HG02623 (cell line): ENCODE measurements at regions not wholly inside any gene's neighbourhood (a gene's known extent, or its start where the extent isn't known, plus 50 kb on each side); places are given as distances from the start of the nearest gene placed in this dataset.
"Not testable (repeated sequence)": the region's sequence is repeated elsewhere in the genome, so short reads cannot be mapped to it uniquely, and the experiment has no call there.

Experiments used
- ATAC-seq: cut with Tn5 transposase; IDR thresholded peaks from one replicate; pipeline ENCODE4 v1.9.1; 2021; ENCODE audit warnings: moderate library complexity; ENCODE audit not compliant: unreplicated experiment

- not testable (repeated sequence) for ATAC-seq
Measured at GRCh38 chr13:18322821-18323220, 858.8 kb downstream of the TUBA3C start.

DNA sequence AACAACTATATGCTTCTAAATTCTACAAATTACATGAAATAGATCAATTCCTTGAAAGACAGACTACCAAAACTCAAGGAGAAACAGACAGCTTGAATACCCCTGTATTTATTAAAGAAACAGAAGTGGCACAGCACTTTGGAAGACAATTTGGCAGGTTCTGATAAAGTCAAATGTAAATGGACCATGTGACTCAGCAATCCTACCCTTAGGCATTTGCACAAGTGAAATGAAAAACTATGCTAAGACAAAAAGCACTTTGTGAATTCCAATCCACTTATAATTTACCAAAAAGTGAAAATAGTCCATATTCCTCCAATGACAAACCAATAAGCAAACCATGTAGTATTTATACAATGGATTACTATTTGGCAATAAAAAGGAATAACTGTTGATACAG lies 862.0 kb downstream of the TUBA3C start:
- not testable (repeated sequence) for ATAC-seq

- ATAC-seq = not testable (repeated sequence)
Measured at GRCh38 chr13:18303240-18303813, 878.3 kb downstream of the TUBA3C start.

- ATAC-seq = not testable (repeated sequence)
Measured at GRCh38 chr13:18300968-18301367, 880.7 kb downstream of the TUBA3C start.

DNA sequence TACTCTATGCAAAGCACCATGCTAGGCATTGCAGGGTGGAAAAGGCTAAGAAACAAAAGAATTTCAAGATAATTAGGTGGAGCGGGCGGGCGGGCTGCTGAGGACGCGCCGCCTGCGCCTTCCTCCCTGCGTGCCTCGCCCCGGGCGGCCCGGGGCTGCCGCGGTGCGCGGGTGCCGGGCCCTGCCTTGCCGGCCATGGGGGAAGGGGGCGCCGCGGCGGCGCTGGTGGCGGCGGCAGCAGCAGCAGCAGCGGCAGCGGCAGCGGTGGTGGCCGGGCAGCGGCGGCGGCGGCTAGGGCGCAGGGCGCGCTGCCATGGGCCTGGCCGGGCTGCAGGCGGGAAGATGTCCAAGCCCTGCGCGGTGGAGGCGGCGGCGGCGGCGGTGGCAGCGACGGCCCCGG lies 884.3 kb downstream of the TUBA3C start:
- ATAC-seq = not testable (repeated sequence)

- not testable (repeated sequence) for ATAC-seq
Measured at GRCh38 chr13:18296617-18297016, 885.0 kb downstream of the TUBA3C start.

DNA sequence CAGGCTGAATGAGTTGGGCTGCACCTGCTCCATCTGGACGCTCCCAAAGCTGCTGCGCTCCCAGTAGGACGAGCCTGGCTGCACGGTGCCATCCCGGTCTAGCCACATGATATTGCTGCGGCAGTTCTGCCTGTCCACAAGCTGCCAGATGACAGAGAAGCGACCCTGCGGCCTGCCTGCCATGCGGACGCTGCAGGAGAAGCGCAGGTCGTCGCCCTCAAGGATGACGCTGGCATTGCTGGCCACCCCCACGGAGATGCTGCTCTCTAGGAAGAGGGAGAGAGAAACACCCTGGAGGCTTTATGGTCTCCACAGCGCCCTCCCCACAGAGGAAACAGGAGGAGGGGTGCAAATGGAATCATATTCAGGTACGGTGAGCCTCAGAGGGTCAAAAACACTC lies 887.3 kb downstream of the TUBA3C start:
- ATAC-seq = not testable (repeated sequence)

- not testable (repeated sequence) for ATAC-seq
Measured at GRCh38 chr13:18286848-18287247, 894.8 kb downstream of the TUBA3C start.

DNA sequence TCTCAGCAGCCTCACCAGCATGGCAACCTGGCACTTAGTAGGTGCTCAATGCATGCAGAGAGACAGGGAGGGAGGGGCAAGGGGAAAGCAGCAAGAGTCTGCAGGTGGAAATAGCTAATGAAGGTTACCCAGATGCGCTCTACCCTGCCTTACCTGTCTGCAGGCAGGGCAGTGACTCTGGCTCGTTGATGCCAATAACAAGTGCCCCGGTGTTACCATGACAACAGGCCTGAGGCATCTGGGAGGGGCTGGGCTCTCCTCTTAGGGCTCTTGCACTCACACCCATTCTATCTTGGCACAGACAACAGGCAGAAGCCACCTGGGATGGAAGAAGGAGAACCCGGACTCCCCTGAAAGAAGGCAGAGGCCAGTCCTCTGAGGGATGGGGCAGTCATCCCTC lies 896.0 kb downstream of the TUBA3C start:
- not testable (repeated sequence) for ATAC-seq

- not testable (repeated sequence) for ATAC-seq
Measured at GRCh38 chr13:18284040-18284439, 897.6 kb downstream of the TUBA3C start.

GRCh38 chr13:18281829-18282597 lies 899.6 kb downstream of the TUBA3C start:
- not testable (repeated sequence) for ATAC-seq

GRCh38 chr13:18280904-18281828 lies 900.5 kb downstream of the TUBA3C start:
- not testable (repeated sequence) for ATAC-seq

DNA sequence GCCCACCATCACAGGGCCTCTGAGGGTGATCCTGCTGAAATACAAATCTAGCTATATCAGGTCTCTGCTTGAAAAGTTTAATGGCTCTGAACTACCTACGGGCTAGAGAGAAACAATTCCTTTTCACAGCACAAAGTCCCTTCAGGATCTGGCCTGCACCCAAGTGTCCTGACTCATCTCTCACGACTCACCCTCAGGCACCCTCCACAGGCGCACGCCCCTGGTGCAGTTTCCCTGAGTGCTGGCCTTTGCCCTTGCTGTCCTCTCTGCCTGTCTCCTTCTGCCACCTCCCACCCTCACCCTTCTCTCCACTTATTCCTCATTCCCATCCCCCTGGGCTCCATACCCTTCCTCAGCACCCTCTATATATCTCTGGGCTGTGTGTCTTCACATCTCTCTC lies 901.7 kb downstream of the TUBA3C start:
- not testable (repeated sequence) for ATAC-seq

GRCh38 chr13:18277372-18277771 lies 904.3 kb downstream of the TUBA3C start:
- ATAC-seq = not testable (repeated sequence)

DNA sequence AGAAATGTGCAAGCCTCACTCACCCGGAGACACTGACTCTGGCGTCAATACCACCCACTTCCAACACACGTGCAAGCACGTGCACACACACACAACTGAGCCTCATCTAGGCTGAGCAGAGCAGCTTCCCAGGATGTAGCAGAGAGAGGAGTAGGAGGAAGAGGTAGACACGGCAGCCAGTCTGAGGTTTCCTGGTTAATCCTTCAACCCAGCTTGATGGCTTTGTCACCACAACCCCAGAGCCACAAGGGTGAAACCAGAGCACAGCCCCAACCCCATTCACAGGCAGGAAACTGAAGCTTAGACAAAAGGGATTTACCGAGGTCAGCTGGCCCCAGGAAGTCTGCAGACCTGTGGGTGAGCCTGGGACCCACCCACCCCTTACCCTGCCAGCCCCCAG lies 905.3 kb downstream of the TUBA3C start:
- ATAC-seq = not testable (repeated sequence)

- not testable (repeated sequence) for ATAC-seq
Measured at GRCh38 chr13:18273785-18274514, 907.7 kb downstream of the TUBA3C start.

- not testable (repeated sequence) for ATAC-seq
Measured at GRCh38 chr13:18258801-18259419, 922.7 kb downstream of the TUBA3C start.

- not testable (repeated sequence) for ATAC-seq
Measured at GRCh38 chr13:18257686-18258085, 923.9 kb downstream of the TUBA3C start.

- ATAC-seq = not testable (repeated sequence)
Measured at GRCh38 chr13:18252848-18253247, 928.8 kb downstream of the TUBA3C start.
